ENCODE measurements at regions not wholly inside any gene's neighbourhood (a gene's known extent, or its start where the extent isn't known, plus 50 kb on each side); places are given as distances from the start of the nearest gene placed in this dataset.

- no peaks in the 10 kb centered on the region for H3K36me3 ChIP-seq
- intact Hi-C loops (cut with DNase I; ENCODE audit: low total_unique reads) (no loop called here), in situ Hi-C loops (cut with MboI; ENCODE audit: low sequenced_read_pairs in 4 of 4) (no loop called here)
- TF ChIP-seq CTCF (IDR thresholded peaks at IDR 0.05 in 4 of 5, conservative IDR thresholded peaks at IDR 0.05 in 1 of 5) = no peak
- no peak for TF ChIP-seq POLR2A (IDR thresholded peaks at IDR 0.05)
- H3K4me3 ChIP-seq = no peak overlapping the region
- DNase-seq = no peak
- H3K9me3 ChIP-seq = no peaks in the 10 kb centered on the region
- no peak for ATAC-seq
- H3K27me3 ChIP-seq = no peaks in the 10 kb centered on the region
- H3K27ac ChIP-seq = no peak overlapping the region
- H3K4me1 ChIP-seq = no peaks in the 10 kb centered on the region
Observed at GRCh38 chr5:63351164-63351563, 611.1 kb downstream of the HTR1A start.

- ATAC-seq (no peak), DNase-seq (no peak)
- Histone ChIP-seq H3K27me3 (no peaks in the 10 kb centered on the region), H3K4me1 (no peaks in the 10 kb centered on the region), H3K9me3 (no peaks in the 10 kb centered on the region), H3K4me3 (no peak overlapping the region), H3K27ac (no peak overlapping the region), H3K36me3 (no peaks in the 10 kb centered on the region)
- intact Hi-C loops (cut with DNase I; ENCODE audit: low total_unique reads) = no loop called here
- TF ChIP-seq POLR2A (IDR thresholded peaks at IDR 0.05) = no peak
- no peak for TF ChIP-seq CTCF (IDR thresholded peaks at IDR 0.05 in 4 of 5, conservative IDR thresholded peaks at IDR 0.05 in 1 of 5)
- in situ Hi-C loops (cut with MboI; ENCODE audit: low sequenced_read_pairs in 4 of 4) = no loop called here
Observed at GRCh38 chr5:63346451-63346850, 615.8 kb downstream of the HTR1A start.

GRCh38 chr5:63341442-63341841 lies 620.8 kb downstream of the HTR1A start:
- DNase-seq = no peak
- Histone ChIP-seq H3K4me1 (no peaks in the 10 kb centered on the region), H3K27ac (no peak overlapping the region), H3K27me3 (no peaks in the 10 kb centered on the region), H3K9me3 (no peaks in the 10 kb centered on the region), H3K36me3 (no peaks in the 10 kb centered on the region), H3K4me3 (no peak overlapping the region)
- in situ Hi-C loops (cut with MboI; ENCODE audit: low sequenced_read_pairs in 4 of 4) = no loop called here
- TF ChIP-seq POLR2A (IDR thresholded peaks at IDR 0.05) (no peak), CTCF (IDR thresholded peaks at IDR 0.05 in 4 of 5, conservative IDR thresholded peaks at IDR 0.05 in 1 of 5) (no peak)
- ATAC-seq = no peak
- intact Hi-C loops (cut with DNase I; ENCODE audit: low total_unique reads) = no loop called here

- no peaks in the 10 kb centered on the region for H3K4me1 ChIP-seq
- H3K9me3 ChIP-seq = no peaks in the 10 kb centered on the region
- in situ Hi-C loops (cut with MboI; ENCODE audit: low sequenced_read_pairs in 4 of 4) = no loop called here
- no peaks in the 10 kb centered on the region for H3K36me3 ChIP-seq
- no peak for ATAC-seq
- DNase-seq = no peak
- no peak for TF ChIP-seq POLR2A (IDR thresholded peaks at IDR 0.05)
- no peak for TF ChIP-seq CTCF (IDR thresholded peaks at IDR 0.05 in 4 of 5, conservative IDR thresholded peaks at IDR 0.05 in 1 of 5)
- no peak overlapping the region for H3K4me3 ChIP-seq
- no peak overlapping the region for H3K27ac ChIP-seq
- no peaks in the 10 kb centered on the region for H3K27me3 ChIP-seq
- intact Hi-C loops (cut with DNase I; ENCODE audit: low total_unique reads) = no loop called here
Observed at GRCh38 chr5:63323926-63324325, 638.3 kb downstream of the HTR1A start.

GRCh38 chr5:63314551-63314950 lies 647.7 kb downstream of the HTR1A start:
- H3K36me3 ChIP-seq = no peaks in the 10 kb centered on the region
- no peaks in the 10 kb centered on the region for H3K4me1 ChIP-seq
- intact Hi-C loops (cut with DNase I; ENCODE audit: low total_unique reads) (no loop called here), in situ Hi-C loops (cut with MboI; ENCODE audit: low sequenced_read_pairs in 4 of 4) (no loop called here)
- no peaks in the 10 kb centered on the region for H3K9me3 ChIP-seq
- H3K4me3 ChIP-seq = no peak overlapping the region
- TF ChIP-seq POLR2A (IDR thresholded peaks at IDR 0.05) (no peak), CTCF (IDR thresholded peaks at IDR 0.05 in 4 of 5, conservative IDR thresholded peaks at IDR 0.05 in 1 of 5) (no peak)
- no peak overlapping the region for H3K27ac ChIP-seq
- ATAC-seq (no peak), DNase-seq (no peak)
- no peaks in the 10 kb centered on the region for H3K27me3 ChIP-seq
